Neural crest cell (in vitro differentiated cells): ENCODE measurements at regions not wholly inside any gene's neighbourhood (a gene's known extent, or its start where the extent isn't known, plus 50 kb on each side); places are given as distances from the start of the nearest gene placed in this dataset.

Experiments
- DNase-seq: peaks from one replicate; pipeline ENCODE4 v3.0.0; 2021; ENCODE audit warnings: low read depth, mixed read lengths, low spot score
- H3K27ac Mint-ChIP-seq: one replicate; pipeline ENCODE4 v1.8.0; 2021; ENCODE audit warnings: mild to moderate bottlenecking, mixed read lengths; ENCODE audit not compliant: unreplicated experiment
- H3K27me3 Mint-ChIP-seq: 2 replicates; pipeline ENCODE4 v1.8.0; 2021; ENCODE audit warnings: low read depth, mild to moderate bottlenecking, mixed read lengths
- H3K36me3 Mint-ChIP-seq: 2 replicates; pipeline ENCODE4 v1.8.0; 2021; ENCODE audit warnings: low read depth, mild to moderate bottlenecking, mixed read lengths
- H3K4me1 Mint-ChIP-seq: 2 replicates; pipeline ENCODE4 v1.8.0; 2021; ENCODE audit warnings: mixed read lengths
- H3K4me3 Mint-ChIP-seq: one replicate; pipeline ENCODE4 v1.8.0; 2021; ENCODE audit warnings: mild to moderate bottlenecking, mixed read lengths
- H3K9me3 Mint-ChIP-seq: 2 replicates; pipeline ENCODE4 v1.8.0; 2021; ENCODE audit warnings: mixed read lengths
- TF ChIP-seq, protein P1 (sequence below): fragments of 200-600 bp; sonication (generic); conservative IDR thresholded peaks from 2 replicates; pipeline ENCODE4 v1.5.0; 2021; ENCODE audit warnings: antibody characterized with exemption, mild to moderate bottlenecking

GRCh38 chr7:97401398-97401797 lies 283.9 kb downstream of the SDHAF3 start:
- TF ChIP-seq, protein P1, sequence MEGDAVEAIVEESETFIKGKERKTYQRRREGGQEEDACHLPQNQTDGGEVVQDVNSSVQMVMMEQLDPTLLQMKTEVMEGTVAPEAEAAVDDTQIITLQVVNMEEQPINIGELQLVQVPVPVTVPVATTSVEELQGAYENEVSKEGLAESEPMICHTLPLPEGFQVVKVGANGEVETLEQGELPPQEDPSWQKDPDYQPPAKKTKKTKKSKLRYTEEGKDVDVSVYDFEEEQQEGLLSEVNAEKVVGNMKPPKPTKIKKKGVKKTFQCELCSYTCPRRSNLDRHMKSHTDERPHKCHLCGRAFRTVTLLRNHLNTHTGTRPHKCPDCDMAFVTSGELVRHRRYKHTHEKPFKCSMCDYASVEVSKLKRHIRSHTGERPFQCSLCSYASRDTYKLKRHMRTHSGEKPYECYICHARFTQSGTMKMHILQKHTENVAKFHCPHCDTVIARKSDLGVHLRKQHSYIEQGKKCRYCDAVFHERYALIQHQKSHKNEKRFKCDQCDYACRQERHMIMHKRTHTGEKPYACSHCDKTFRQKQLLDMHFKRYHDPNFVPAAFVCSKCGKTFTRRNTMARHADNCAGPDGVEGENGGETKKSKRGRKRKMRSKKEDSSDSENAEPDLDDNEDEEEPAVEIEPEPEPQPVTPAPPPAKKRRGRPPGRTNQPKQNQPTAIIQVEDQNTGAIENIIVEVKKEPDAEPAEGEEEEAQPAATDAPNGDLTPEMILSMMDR = no peak
- H3K27me3 Mint-ChIP-seq = peaks cover 13% of the 10 kb centered on the region
- DNase-seq = no peak
- no peak overlapping the region for H3K27ac Mint-ChIP-seq
- no peaks in the 10 kb centered on the region for H3K36me3 Mint-ChIP-seq
- peaks cover 7% of the 10 kb centered on the region for H3K4me1 Mint-ChIP-seq
- H3K4me3 Mint-ChIP-seq = no peak overlapping the region
- no peaks in the 10 kb centered on the region for H3K9me3 Mint-ChIP-seq

- H3K4me1 Mint-ChIP-seq = peaks cover 7% of the 10 kb centered on the region
- TF ChIP-seq, protein P1 = no peak
- no peaks in the 10 kb centered on the region for H3K9me3 Mint-ChIP-seq
- no peak for DNase-seq
- H3K27me3 Mint-ChIP-seq = peaks cover 7% of the 10 kb centered on the region
- no peak overlapping the region for H3K4me3 Mint-ChIP-seq
- H3K27ac Mint-ChIP-seq = no peak overlapping the region
- no peaks in the 10 kb centered on the region for H3K36me3 Mint-ChIP-seq
Measured at GRCh38 chr7:97405835-97406234, 288.3 kb downstream of the SDHAF3 start.

DNA sequence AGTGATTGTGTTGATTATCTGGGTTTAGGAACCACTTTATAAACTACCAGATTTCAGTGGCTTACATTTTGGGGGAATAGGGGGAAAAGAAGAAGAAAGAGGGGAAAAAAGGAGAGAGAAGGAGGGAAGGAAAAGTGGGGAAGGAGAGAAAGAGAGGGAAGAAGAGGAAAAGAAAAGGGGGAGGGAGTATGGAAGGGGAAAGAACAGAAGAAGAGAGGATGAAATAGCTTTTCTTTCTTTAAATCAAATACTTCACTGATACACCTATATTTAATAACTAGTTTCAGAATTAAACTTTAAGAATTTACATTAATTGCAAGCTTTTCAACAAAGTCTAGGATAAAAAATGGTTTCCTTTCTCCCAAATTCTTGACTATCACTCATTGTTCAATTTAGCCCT lies 289.6 kb downstream of the SDHAF3 start:
- H3K36me3 Mint-ChIP-seq = no peaks in the 10 kb centered on the region
- peaks cover 7% of the 10 kb centered on the region for H3K27me3 Mint-ChIP-seq
- H3K9me3 Mint-ChIP-seq = no peaks in the 10 kb centered on the region
- no peak overlapping the region for H3K27ac Mint-ChIP-seq
- TF ChIP-seq, protein P1 = no peak
- no peak for DNase-seq
- H3K4me3 Mint-ChIP-seq = no peak overlapping the region
- H3K4me1 Mint-ChIP-seq = peaks cover 7% of the 10 kb centered on the region

- Mint-ChIP-seq H3K4me1 (peaks cover 7% of the 10 kb centered on the region), H3K9me3 (no peaks in the 10 kb centered on the region), H3K27me3 (no peaks in the 10 kb centered on the region), H3K4me3 (no peak overlapping the region), H3K36me3 (no peaks in the 10 kb centered on the region), H3K27ac (no peak overlapping the region)
- TF ChIP-seq, protein P1 = no peak
- no peak for DNase-seq
Measured at GRCh38 chr7:97409346-97409745, 291.8 kb downstream of the SDHAF3 start.

DNA sequence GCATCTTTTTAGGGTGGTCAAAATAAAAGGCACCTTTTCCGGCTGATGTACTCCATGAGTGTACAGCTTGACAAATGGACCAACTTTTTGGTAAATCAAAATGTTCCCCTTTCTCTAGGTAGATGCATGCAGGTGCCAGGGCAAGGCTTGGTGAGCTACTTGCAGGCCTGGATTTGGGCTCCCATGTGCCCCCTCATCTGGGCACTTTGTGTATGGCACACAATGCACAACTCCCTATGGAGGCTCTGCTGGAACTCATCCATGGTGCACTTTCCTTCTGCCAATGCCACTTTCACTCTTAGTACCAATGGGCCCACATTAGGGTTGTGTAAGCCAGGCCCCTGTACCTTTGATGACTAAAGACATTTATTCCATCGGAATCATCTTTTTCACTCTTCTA lies 300.8 kb downstream of the SDHAF3 start:
- H3K4me3 Mint-ChIP-seq = no peak overlapping the region
- no peaks in the 10 kb centered on the region for H3K27me3 Mint-ChIP-seq
- H3K4me1 Mint-ChIP-seq = peaks cover 6% of the 10 kb centered on the region
- TF ChIP-seq, protein P1 = no peak
- H3K9me3 Mint-ChIP-seq = peaks cover 5% of the 10 kb centered on the region
- H3K27ac Mint-ChIP-seq = no peak overlapping the region
- H3K36me3 Mint-ChIP-seq = no peaks in the 10 kb centered on the region
- DNase-seq = no peak

DNA sequence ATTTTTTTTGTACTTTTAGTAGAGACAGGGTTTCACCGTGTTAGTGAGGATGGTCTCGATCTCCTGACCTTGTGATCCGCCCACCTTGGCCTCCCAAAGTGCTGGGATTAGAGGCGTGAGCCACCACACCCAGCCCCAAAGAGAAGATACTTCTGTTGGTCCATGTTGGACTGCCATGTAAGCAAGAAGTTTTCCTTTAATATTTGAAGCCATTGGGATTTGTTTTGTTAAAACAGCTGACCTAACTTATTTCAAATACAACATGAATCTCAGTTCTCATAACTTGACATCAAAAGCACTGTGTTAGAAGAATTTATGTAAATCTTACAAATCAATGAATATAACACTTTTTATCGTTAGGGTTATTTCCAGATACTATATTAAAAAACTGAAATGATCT lies 302.4 kb downstream of the SDHAF3 start:
- Mint-ChIP-seq H3K4me3 (no peak overlapping the region), H3K27me3 (no peaks in the 10 kb centered on the region), H3K36me3 (no peaks in the 10 kb centered on the region), H3K9me3 (peaks cover 7% of the 10 kb centered on the region), H3K4me1 (peaks cover 6% of the 10 kb centered on the region), H3K27ac (no peak overlapping the region)
- DNase-seq = no peak
- TF ChIP-seq, protein P1 = no peak
